Midbrain (tissue), 1 donor: ENCODE measurements at regions not wholly inside any gene's neighbourhood (a gene's known extent, or its start where the extent isn't known, plus 50 kb on each side); places are given as distances from the start of the nearest gene placed in this dataset.
A peak's percentile ranks its signal among the peaks of the same experiment; 100 is the strongest.

Source experiments
- DNase-seq: peaks from one replicate; lab custom pipeline; 2025; lab: John Stamatoyannopoulos, UW

DNA sequence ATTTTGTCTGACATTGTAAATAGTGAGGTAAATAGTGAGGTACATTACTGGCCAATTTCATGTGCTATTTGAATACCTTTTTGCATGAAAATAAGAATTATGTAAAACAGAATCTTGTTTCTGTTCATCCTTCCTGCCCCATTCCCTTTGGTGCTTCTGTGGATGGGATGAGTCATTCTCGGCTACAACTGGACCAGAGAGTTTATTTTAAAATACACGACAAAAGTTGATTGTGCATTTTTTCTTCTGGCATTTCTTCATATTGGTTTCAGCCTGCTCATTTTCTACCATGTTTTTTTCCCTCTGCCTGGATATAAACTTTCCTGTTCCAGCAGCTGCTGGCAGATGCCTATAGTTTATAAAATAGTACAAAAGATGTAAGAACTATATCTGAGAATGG lies 107.5 kb downstream of the CYSLTR2 start:
- no peak for DNase-seq

DNA sequence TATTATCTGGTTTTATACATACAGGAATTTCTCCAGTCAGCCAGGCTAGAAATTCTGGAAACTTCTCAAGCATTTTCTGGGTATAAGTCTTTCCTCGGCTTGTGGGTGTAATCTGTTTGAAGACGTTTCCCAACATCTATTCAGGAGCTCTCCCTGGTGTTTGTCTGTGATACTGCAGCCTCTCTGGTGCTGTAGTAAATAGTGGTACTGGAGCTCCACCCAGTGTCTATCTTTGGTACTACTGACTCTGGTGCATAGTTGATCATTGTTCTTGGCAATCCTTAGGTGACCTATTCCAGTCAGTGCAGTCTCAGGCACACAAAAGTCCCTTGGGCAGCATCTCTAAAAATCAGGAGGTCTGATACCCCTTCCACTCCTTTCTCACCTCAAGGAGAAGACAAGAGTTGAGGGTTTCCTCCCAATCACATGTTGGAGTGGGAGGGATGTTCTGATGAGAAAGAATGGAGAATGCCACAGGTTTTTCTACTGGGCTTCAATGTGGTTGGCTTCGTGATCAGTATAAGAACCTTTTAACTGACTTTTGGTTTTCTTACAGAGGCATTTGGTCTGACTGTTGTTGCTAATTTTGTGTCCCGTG lies 115.5 kb downstream of the CYSLTR2 start:
- peak; percentile 79 for DNase-seq

DNA sequence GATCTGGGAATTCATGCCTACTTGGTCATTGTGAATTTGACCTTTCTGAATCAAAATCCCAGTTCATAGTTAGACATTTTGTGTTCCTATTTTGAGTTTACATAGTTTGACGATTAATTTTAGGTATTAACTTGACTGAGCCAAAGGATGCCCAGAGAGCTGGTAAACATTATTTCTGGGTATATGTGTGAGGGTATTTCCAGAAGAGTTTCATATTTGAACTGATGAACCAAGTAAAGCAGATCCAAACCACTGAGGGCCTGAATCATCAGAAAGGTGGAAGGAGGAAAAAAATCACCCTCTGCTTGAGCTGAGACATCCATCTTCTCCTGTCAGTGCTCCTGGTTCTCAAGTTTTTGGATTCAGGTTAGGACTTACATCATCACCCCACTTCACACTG lies 116.6 kb downstream of the CYSLTR2 start:
- DNase-seq: no peak

DNA sequence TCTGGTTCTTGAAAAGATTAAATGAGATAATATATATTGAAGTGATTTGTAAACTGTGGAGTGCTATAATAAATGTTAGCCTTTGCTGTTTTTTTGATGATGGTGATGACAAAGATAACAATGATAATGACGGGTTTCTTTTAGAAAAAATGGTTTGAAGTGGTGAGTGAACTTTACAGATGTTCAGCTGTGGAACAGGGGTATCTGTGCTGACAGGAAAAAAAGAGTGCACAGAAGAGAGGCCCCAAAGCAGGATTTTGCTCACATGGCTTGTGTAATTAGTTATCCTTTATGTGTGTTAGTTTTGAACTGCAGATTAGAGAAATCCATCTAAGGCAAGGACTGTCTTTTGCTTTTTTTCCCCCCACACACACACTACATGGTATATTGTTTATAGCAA lies 119.2 kb downstream of the CYSLTR2 start:
- no peak for DNase-seq

DNA sequence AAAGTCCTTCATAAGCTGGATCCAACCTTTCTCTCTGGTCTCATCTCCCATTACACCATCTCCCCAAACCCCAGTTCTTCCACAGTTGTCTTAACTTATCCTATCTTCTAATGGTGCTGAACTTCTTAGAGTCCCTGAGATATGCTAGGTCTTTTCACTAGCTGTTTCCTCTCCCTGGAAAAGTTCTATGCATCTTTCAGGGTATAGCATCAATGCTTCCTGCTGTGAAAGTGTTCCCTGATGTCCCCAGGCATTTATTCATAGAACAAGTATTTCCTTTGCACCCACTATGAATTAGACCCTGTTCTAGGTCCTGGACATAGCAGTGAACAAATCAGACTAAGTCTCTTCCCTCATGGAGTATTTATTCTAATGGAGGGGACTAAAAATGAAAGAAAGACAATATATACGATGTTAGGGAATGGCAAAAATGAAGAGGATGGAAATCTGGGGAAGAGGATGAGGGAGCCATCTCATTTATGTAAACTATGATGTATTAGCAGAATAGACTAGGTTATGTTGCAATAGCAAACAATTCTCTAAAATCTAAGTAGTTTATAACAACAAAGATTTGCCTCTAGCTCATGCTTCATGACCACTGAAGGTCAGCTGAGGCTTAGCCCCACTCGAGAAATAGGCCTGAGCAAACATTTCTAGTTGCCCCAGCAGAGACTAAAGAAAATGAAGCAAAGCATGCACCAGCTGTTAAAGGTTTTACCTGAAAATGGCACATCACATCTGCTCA lies 120.0 kb downstream of the CYSLTR2 start:
- DNase-seq: no peak

DNA sequence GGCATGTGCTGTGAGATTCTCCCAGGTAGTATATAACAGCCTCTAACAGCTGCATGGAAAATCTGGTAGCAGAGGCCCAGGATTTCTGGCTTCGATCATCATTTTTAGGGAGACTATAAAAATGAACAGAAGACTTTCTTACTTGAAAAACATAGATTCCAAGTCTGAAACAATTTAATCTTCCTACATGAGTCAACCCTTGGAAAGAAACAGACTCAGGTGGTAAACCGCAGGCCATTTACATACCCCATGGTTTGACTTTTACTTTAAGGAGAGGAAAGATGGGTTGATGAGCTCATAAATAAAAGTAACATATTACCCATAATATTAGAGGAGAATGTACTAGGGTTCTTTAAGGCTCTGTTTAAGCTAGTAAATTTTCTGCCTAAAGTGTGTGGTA lies 121.6 kb downstream of the CYSLTR2 start:
- no peak for DNase-seq

DNA sequence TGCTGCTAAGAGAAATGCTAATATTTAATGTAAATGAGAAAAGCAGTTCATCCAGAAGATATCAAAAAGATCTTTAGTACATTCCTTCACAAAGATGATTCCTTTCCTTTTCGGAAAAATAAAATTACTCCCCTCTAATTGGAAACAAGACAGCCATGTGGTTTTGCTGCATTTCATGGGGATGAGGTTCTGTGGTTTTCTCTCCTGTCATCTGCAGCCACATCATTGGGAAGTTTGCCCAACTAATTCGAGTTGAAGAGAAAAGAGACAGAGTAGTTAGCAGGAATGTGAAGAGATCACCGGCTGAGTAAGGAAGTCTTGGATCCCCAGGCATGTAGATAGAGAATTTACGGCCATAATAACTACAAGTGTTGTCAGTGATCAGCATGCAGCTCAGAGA lies 122.1 kb downstream of the CYSLTR2 start:
- no peak for DNase-seq

DNA sequence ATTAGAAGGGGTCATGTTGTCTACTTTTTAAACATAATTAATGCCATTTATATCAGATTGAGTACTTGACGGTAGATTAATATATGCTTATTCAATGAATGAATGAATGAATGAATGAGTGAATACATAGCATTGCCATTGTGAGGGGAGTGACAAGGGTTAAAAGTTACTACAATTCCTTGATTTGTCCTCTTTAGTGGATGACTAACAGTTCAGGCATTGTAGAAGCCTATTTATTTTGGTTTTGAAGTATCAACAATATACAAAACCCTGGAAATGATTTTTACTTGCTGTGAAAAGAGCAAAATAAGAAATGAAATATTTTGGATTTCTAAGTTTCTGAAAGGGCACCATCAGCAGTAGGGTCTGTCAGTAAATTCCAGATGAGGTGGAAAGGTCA lies 122.7 kb downstream of the CYSLTR2 start:
- no peak for DNase-seq

DNA sequence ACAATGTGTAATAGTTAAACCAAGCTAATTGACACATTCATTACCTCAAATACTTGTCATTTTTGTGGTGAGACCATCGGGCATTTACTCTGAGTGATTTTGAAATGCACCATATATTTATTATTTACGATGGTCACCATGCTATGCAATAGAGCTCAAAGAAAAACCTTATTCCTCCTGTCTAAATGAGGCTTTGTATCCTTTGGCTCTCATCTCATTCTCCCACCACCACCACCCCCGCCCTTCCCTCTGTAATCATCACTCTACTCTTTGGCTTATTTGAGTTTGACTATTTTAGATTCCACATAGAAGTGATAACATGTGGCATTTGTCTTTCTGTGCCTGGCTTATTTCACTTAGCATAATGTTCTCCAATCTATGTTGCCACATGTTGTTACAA lies 124.9 kb downstream of the CYSLTR2 start:
- DNase-seq: no peak

DNA sequence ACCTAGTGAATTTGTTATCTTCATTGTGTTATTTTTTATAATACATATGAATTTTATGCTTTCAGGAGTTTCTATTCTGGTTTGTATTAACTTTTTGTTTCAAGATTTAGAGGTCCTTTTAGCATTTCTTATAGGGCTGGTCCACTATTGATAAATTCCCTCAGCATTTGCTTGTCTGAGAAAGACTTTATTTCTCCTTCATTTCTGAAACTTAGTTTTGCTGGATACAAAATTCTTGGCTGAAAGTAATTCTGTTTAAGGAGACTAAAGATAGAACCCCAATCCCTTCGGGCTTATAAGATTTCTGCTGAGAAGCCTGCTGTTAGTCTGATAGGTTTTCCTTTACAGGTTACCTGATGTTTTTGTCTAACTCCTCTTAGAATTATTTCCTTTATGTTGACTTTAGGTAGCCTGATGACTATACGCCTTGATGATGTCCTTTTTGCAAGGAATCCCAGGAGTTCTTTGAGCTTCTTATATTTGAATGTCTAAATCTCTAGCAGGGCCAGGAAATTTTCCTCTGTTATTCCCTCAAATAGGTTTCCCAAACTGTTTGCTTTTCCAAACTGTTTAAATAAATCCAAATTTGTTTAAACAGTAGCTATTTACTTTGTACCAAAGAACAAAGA lies 127.1 kb downstream of the CYSLTR2 start:
- no peak for DNase-seq

DNA sequence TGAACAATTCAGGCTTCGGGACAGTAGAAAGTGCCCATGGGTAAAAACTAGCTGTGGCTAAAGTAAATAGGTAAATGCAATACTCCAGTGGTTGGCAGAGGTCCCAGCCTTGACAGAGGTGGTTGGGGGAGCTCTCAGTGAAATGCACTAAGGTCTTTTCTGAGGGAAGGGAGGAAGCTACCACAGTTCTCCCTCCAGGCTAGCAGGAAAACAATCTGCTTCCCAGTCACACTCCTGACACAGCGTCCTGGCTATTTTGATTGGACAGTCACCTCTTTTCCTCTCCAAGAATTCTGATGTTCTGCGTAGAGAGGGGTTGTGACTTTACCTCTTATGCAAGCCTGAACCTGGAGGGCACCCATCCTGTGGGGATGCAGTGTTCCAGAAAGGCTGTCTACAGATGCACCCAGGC lies 128.7 kb downstream of the CYSLTR2 start:
- no peak for DNase-seq

DNA sequence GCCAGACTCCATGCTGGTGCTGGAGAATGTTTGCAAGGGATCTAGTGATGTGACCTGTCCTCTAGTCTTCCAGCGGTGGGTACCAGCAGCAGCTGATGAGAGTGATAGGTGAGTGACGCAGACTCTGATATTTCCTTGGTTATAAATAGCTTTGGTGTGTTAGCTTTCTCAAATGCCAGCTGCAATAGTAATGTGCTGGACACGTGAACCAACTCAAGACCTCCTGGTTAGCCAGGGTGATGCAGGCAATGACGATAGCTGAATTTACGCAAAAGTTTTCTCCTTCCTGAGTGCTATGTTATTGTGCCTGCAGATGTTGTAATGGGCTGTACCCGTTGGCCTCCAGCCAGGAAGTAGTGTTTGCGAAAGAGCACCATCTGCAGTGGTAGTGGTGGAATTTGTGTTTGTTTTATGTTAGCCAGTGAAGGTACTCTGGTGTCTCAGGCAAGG lies 129.5 kb downstream of the CYSLTR2 start:
- no peak for DNase-seq

DNA sequence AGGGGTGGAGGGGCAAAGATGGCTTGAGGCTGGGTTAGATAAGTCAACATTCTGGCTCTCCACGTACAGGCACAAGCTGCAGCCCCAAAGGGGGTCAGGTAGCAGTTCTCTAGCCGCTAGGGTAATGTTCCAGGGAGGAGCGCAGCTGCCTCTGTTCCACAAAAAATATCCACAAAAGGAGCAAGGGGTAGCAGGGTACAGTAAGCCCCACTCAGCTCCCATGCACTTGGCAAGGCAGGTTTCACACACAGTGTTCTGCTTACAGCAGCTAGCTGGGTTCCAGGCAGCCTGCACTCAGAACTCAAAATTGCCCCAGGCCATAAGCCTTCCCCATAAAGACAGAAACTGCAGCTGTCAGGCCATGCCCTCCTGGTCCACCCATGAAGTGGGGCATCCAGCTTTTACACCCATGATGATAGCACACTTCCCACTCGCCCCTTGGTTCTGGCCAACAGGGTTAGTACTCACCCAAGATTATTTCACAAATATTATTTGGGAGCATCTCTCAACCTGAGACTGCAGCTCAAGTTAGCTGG lies 130.0 kb downstream of the CYSLTR2 start:
- no peak for DNase-seq

DNA sequence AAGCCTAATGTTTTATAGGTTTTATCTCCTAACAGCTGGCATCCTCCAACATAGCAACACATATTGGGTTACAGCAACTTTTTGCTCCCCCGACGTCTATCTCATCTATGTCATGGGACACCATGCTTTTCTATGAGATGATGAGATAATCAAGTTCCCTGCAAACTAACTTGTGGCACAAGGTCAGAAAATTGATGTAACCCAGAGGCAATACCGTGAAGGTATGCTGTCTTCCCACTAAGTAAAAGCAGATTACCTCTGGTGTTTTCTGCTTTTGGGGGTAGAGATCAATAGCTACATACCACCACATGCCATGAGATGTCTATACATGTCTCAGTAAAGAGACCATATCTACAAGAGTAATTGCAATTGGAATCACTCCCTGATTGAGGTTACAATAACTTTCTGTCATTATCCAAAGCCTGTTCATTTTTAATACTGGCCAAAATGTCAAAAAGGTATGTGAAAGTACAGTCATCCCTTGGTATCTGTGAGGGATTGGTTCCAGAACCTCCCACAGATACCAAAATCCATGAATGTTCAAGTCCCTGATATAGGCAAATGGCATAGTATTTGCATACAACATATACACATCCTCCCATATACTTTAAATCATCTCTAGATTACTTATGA lies 131.3 kb downstream of the CYSLTR2 start:
- no peak for DNase-seq

DNA sequence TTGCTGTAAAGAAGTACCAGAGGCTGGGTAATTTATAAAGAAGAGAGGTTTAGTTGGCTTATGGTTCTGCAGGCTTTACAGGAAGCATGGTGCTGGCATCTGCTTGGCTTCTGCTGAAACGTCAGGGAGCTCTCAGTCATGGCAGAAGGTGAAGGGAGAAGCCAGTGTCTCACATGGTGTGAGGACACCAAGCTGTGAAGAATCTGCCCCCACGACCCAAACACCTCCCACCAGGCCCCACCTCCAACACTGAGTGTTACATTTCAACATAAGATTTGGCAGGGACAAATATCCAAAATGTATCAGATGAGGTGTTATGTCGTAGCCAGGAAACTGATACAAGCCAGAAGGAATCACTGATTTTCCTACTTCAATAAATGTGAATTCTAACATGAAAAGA lies 136.5 kb downstream of the CYSLTR2 start:
- no peak for DNase-seq

DNA sequence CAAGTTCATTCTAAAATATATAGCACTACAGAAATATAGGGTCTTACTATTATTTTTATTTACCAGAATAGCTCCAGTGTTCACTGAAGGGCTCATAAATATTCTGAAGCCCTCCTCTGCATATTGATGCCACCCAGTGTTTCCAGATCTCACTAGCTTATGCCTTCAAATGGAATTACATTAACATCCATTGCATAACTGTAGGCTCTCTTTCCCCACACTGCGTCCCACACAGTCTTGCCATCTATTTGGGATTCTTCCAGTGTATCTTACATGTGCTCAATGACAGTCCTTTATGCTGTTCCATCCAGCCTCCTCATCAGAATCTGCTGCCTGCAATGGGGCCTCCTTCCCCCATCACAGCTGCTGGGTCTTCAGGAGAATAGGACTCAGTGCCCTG lies 137.2 kb downstream of the CYSLTR2 start:
- no peak for DNase-seq

DNA sequence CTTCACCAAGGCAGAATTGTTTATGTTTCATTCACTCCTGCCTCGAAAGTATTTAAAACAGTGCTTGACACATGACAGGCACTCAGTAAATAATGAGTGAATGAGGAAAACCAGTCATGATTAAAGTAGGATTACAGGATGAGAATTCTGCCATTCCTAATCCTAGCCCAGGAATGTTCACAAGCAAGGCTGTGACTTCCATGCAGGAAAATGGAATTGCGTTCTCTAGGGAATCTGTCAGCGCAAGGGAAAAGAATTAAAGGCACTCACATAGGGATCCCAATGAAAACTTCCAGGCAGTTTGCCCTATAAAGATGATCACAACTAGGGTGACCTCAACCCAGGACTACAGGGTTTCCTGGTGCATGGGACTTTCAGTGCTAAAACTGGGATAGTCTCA lies 143.4 kb downstream of the CYSLTR2 start:
- DNase-seq: no peak

DNA sequence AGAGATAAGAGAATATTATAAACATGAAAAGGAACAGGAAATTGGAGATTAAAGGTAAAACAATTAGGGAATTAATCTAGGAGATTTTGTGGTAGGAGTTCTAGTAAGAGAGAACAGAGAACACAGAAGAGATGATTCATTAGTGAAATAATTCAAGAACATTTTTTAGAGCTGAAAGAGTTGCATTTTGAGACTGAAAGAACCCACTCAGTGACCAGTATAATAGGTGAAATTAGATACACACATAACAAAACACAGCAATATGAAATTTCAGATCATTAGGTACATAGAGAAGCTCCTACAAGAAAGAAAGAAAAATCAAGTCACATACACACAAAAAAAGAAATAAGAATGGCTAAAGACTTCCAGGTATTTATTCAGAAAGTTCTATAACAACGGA lies 144.0 kb downstream of the CYSLTR2 start:
- no peak for DNase-seq

DNA sequence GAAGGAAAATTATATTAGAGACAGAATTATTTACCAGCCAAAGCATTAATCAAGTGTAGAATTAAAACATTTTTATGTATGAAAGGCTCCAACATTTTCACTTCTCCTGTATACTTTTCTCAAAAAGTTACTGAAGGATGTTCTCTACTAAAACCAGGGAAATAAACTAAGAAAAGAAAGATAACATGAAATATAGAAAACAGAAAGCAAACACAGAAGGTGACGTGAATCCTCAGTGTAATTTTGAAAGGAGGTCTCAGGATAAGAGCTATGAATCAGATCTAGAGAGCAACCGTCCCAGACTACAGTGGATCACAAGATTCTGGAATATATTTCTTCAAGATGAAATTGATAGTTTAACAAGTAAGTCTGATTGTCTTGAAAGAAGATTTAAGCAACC lies 144.5 kb downstream of the CYSLTR2 start:
- DNase-seq: no peak

DNA sequence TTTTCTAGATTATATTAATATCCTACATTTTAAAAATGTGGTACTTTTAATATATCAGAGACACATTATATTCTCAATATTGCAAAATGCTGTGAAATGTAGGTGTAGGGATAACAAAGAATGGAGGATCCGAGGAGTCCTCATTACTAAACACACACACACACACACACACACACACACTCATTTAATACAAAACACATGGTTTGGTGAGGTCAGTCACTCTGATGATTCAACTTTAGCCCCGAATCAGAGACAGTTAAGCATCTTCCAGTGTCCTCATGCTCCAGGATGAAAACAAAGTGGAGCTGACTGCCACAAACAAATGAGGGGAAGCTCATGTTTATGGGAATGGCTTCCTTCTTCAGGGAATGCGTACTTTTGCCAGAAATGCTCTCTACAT lies 147.5 kb downstream of the CYSLTR2 start:
- DNase-seq: no peak

DNA sequence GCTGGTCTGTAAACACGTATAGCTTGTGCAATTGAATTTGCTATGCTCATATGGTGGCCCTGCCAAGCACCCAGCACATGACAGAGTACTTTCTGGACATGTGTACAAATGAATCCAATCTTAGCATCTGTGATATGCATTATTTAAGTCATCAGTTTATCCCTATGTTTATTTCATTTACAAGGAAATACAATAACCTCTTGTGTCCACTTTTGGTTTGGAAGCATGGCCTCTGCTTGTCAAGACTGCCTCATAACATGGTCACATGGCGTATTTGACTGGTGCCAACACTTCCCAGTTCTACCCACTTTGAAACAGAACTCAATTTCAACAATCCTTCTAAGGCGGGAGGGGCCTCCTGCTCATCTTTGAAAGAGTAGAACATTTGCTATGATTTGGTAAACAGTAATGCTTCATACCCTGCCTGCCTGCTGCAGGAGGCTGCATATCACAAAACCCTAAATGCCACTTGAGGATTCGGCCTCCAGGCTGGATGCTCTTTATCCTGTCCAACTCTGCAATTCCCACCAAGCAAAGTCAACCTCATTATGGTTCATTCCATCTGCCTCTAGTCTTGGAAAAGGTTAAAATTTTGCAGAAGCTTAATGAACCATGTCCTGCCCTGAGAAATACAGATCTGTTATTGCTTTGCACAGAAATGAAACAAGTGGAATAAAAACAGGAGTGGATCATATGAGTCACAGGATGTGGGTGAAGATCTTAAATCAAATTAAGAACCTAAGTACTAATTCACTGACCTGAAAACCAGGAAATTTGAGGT lies 151.3 kb downstream of the CYSLTR2 start:
- no peak for DNase-seq

DNA sequence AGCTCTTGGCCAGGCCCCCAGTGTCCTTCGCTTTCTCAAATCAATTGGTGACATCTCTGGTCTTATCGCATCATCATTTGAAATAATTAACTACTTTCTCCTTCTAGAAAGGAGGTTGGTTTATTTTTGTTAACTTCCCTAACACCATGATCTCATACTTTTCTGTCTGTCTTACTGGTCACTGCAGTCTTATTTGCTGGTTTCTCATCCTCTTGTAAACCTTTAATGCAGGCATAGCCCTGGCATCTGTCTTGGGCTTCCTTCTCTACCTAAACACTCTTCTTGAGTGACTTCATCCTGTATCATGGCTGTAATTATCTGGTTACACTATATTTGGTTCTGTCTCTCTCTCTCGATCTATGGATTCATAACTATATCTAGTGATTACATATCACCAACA lies 152.8 kb downstream of the CYSLTR2 start:
- no peak for DNase-seq
